GM18909 (cell line): ENCODE measurements at regions not wholly inside any gene's neighbourhood (a gene's known extent, or its start where the extent isn't known, plus 50 kb on each side); places are given as distances from the start of the nearest gene placed in this dataset.
"Not testable (repeated sequence)": the region's sequence is repeated elsewhere in the genome, so short reads cannot be mapped to it uniquely, and the experiment has no call there.

ENCODE experiments used
- ATAC-seq: cut with Tn5 transposase; IDR thresholded peaks from one replicate; pipeline ENCODE4 v1.9.1; 2021; ENCODE audit warnings: mild to moderate bottlenecking; ENCODE audit not compliant: unreplicated experiment, poor library complexity

DNA sequence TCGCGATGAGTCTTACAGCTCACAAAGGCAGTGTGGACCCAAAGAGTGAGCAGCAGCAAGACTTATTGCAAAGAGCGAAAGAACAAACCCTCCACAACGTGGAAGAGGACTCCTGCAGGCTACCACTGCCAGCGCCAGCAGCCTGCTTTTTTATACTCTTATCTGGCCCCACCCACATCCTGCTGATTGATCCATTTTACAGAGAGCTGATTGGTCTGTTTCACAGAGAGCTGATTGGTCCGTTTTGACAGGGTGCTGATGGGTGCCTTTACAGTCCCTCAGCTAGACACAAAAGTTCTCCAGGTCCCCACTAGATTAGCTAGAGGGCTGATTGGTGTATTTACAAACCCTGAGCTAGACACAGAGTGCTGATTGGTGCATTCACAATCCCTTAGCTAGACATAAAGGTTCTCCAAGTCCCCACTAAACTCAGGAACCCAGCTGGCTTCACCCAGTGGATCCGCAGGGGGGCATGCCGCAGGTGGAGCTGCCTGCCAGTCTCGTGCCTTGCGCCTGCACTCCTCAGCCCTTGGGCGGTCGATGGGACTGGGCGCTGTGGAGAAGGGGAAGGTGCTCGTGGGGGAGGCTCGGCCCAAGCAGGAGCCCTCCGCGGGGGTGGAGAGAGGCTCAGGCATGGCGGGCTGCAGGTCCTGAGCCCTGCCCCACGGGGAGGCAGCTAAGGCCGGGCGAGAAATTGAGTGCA lies 75.7 kb downstream of the QDPR start:
- not testable (repeated sequence) for ATAC-seq

GRCh38 chr4:17433827-17434226 lies 78.1 kb downstream of the QDPR start:
- no peak for ATAC-seq

DNA sequence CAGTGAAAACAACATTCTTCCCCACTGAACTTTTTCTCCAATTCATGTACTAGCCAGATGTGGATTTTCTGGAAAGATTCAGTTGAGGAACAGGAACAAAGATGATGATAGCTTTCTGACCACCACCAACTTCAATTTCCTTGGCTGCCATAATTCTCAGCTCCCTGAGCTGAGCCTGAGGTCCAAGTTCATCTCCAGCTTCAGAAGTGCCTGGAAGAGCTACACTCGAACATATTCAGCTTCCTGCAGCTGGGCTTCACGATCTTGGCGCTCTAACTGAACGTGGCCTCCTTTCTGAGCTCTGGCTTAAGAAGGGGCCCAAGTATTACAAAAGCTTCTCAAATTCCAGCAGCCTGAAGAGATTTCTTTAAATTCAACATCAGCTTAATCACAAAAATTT lies 83.9 kb downstream of the QDPR start:
- no peak for ATAC-seq

- ATAC-seq: no peak
Measured at GRCh38 chr4:17426222-17426621, 85.7 kb downstream of the QDPR start.

DNA sequence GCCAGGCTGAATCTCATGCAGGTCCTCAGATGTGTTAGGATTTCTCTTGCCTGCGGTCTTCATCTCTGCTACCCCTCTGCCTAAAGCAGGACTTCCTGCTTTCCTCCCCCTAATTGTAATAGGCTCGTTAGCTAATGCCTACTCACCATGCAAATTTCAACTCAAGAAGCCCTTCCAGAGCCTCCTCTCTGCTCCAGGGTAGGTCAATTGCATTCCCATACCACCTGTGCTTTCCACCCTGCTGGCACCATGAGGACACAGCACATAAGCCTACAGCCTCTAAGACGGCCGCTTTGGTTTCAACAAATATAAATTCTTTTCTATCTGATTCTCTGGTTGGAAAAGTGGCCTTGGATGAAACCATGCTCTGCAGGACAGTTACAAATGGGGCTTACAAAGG lies 93.9 kb downstream of the QDPR start:
- ATAC-seq: no peak

DNA sequence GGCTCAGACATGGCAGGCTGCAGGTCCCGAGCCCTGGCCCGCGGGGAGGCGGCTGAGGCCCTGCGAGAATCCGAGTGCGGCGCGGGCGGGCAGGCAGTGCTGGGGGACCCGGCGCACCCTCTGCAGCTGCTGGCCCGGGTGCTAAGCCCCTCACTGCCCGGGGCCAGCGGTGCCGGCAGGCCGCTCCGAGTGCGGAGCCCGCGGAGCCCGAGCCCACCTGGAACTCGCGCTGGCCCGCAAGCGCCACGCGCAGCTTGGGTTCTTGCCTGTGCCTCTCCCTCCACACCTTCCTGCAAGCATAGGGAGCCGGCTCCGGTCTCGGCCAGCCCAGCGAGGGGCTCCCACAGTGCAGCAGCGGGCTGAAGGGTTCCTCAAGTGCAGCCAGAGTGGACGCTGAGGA lies 97.5 kb downstream of the QDPR start:
- ATAC-seq: no peak

DNA sequence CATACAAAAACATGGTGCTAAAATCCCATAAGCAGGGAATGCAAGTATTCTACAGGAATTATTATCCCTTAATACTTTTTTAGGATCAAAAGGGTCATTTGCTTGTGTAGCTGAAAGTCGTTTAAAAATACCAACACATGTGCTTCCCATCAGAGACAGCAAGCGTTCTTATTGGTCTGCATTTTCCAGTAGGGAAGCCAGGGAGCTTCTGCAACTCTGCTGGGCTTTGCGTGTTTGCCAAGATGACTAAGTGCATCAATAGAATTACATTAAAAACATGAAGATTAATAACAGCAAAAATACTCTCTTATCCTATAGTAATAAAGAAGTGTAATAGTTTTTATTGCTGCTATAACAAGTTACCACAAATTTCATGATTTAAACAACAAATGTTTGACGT lies 111.2 kb downstream of the QDPR start:
- no peak for ATAC-seq

DNA sequence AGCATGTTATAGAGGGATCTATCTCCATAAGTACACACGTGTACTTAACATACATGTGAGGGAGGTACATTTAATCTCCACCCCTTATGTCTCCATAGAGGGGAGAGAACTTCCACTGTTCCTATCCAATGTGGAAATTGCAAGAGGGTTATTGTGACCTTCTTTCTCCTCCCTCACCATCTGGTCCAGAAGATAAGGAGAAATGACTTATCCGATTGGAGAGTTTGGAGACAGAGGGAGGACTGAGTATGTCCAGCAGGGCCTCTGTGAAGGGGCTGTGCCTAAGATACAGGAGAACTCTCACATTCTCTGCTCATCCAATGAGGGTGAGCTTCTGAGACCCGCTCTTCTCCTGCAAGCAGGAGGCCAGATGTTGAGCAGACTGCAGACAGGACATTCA lies 113.1 kb downstream of the QDPR start:
- no peak for ATAC-seq

DNA sequence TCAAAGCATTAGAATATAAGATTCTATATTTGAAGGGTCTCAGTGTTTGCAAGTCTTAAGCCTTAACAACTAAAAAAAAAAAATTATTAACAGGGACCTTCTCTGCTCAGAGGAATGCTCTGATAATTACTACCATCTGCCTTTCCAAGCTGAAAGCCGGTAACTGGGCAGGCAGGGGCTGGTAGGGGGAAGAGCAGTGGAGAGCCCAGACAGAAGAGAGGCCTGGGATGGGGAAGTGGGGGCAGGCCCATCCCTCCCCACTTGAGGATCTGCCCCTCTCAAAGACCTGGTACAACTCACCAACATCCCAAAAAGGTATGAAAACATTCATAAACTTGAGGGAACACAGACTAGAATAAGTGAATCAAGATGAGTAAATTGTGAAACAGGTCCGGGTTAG lies 113.9 kb downstream of the QDPR start:
- no peak for ATAC-seq

DNA sequence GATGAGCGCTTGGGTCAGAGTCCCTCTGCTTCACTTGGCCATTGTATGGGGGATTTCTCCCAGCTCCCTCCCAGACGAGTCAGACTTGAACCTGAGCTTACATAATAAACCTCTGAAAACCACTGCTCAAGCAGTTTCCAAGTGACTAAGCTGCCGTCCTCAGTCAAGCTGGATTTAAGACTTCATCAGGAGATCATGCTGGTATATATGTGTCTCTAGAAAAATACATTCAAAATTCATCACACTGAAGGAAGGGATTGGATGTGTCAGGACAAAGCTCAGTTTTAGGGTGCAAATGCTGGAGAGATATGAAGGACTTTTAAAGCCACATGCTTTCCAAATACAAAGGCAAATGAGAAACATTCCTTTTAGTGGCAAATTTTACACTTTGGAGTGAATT lies 114.3 kb downstream of the QDPR start:
- no peak for ATAC-seq

- peak; percentile 75 for ATAC-seq
Measured at GRCh38 chr4:17385403-17385802, 126.5 kb downstream of the QDPR start.

DNA sequence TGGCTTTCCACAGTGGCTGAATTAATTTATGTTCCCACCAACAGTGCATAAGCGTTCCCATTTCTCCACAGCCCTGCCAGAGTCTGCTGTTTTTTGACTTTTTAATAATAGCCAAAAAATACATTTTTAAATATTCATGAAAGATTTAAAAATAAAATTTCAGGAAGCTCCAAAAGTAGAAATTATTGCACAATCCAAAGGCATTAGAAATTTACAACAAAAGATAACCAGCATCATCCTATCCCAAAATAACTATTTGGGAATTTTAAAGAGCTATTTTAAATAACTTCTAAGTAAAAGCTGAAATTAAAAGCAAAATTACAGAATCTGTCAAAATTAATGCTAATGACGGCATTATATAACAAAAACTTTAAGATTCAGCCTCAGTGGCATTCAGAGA lies 131.5 kb downstream of the QDPR start:
- no peak for ATAC-seq

DNA sequence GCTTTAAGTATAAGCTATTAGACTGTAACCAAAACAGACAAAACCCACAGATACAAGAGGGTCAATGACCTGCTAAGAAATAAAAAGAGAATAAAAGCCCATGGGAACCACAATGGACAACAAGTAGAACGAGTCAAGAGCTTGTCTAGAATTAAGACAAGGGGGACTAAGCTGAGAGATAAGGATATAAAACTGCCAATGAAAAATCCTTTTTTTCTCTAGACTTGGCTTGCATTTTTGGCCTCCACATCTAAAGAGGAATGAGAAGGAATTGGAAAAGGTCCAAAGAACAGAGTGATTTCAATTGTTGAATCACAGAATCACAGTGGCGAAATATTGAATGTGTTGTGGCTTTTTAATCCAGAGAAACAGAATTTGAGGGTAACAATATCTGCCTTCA lies 135.7 kb downstream of the QDPR start:
- no peak for ATAC-seq

- ATAC-seq: no peak
Measured at GRCh38 chr4:17373666-17374065, 138.2 kb downstream of the QDPR start.

DNA sequence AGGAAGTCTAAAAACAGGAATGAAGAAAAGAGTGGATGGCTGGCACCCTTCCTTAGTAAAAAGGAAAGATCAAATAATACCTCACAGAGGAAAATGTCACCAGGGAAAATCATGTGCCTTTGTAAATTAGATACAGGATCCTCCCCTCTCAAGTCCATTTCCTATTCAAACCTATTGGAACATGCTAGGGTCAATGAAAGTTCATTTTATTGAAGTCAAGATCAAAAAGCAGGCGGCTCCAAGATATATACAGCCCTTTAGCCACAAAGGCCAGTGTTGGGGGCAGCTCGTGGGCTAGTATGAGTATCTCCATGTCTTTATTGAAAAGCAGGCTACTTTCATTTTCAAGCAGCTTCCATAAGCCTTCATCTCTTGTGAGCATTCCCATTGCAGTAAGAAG lies 141.1 kb downstream of the QDPR start:
- ATAC-seq: no peak

DNA sequence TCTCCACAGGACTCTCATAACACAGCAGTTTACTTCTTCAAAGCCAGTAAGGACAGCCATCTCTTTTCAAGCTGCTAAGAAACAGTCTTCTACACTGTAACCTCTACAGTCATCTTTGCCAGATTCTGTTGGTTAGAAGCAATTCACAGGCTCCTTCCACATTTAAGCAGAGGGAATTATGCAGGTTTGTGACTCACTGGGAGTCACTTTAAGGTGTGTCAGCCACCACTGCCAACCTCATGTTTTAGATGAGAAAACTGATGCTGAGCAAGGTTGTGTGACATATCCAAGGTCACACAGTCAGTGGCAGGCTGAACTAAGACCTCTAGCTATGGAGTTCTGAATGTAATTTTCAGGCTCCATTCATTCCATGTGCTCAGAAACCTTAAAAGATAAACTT lies 143.5 kb downstream of the QDPR start:
- no peak for ATAC-seq

DNA sequence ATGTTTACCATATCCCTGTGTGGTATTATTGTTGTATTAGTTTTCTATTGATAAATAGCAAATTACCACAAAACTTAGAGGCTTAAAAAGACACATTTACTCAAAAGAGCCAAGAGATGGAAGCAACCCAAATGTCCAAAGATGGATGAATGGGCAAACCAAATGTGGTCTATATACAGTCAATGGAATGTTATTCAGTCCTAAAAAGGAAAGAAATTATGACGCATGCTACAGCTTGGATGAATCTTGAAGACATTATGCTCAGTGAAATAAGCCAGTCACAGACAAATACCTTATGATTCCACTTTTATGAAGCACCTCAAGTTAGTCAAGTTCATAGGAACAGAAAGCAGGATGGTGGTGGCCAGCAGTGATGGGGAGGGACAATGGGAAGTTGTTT lies 144.7 kb downstream of the QDPR start:
- ATAC-seq: no peak

DNA sequence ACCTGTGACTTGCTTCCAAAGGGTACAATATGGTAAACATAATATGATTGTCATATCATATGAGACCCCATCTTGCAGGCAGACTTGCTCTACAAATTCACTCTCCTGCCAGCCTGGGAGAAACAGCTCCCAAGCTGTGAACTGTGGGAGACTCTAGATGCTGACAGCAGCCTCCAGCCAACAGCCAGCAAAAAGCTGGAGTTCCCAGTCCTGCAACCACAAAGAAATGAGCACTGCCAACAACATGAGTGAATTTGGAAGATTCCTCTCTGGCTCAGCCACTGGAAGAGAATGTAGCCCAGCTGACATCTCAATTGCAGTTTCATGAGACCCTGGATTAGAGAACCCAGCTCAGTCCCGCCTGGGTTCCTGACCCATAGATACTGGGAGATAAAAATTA lies 145.4 kb downstream of the QDPR start:
- no peak for ATAC-seq

DNA sequence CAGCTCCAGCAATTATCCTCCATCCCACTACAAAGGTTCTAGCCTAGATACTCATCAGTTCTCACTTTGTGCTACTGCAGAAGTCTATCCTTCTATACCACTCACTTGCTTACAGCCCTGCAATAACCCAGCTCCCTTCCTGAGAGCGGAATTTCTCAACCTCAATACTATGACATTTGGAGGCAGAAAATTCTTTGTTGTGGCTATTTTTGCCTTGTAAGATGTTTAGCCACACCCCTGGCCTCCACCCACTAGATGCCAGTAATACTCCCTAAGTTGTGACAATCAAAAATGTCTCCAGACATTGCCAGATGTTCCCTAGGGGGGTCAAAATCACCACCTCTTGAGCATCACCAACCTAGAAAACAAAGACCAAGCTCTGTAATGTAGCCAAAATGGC lies 149.5 kb downstream of the QDPR start:
- no peak for ATAC-seq

DNA sequence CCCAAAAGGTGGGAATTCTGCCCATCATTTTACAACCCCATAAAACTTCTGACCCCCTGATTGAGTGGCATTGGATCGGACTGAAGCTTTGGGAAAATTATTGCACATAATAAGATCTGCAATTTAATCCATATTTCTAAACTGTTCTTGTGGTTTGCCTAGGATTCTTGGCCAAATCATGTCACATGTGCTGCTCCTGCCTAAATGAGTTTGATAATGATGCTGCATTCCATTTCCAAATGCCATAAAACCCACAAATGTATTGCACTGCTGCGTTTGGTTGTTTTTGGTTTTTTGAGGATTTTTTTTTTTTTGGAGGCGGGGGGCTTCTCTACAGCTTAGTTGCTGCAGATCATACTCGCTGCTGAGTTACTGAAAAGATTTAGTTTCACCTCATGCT lies 153.6 kb downstream of the QDPR start:
- no peak for ATAC-seq

DNA sequence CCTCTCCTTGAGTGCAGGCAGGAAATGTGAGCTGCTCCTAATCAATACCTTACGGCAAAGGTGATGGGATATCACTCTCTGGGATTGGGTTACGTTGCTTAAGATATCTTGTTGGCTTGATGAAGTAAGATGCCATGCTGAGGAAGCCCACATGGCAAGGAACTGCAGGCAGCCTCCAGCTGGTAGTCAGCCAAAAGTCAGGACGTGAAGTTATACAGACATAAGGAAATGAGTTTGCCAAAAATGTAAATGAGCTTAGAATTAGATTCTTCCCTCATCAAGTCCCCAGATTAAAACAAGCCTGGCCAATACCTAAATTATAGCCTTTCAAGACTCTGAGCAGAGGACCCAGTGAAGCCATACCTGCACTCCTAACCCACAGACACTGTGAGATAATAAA lies 155.0 kb downstream of the QDPR start:
- ATAC-seq: no peak

DNA sequence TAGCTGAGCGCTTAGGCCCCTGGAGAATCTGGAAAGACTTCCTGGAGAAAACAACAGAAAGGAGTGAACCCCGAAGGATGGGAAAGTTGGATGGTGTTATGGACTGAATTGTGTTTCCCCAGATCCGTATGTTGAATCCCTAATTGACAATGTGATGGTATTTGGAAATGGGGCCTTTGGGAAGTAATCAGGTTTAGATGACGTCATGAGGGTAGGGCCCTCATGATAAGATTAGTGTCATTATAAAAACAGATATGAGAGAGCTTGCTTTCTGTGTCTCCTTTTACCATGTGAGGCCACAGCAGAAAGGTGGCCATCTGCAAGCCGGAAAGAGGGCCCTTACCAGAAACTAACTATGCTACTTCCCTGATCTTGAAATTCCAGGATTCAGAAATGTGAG lies 159.5 kb downstream of the QDPR start:
- ATAC-seq: no peak

DNA sequence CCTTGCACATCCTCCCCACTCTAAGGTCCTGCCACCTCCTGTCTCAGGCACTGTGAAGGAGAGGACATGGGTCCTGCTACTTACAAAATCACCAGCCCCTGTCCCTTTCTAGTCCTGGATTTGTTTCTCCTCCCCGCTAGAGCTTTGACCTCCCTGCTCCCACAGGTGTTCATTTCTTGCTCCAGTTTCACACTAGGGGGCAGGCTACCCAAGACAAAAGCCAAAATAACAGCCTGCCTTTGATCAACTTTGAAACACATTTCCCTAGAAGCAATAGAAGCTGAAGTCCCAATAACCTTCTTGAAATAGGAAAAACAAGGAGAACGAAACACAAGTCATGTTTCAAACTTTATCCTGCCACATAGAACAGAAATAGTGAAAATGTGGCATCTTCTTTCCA lies 164.4 kb downstream of the QDPR start:
- ATAC-seq: no peak
